Neuronal stem cell (in vitro differentiated cells): ENCODE measurements at regions not wholly inside any gene's neighbourhood (a gene's known extent, or its start where the extent isn't known, plus 50 kb on each side); places are given as distances from the start of the nearest gene placed in this dataset.
"Not testable (repeated sequence)": the region's sequence is repeated elsewhere in the genome, so short reads cannot be mapped to it uniquely, and the experiment has no call there.

Experiments
- DNase-seq: peaks from one replicate; pipeline ENCODE4 v3.0.0-alpha.2; 2013; ENCODE audit warnings: low spot score
- H2AFZ ChIP-seq: one replicate; pipeline ENCODE4 v1.6.1; 2013; ENCODE audit warnings: mild to moderate bottlenecking, low read length, inconsistent platforms
- H2AK5ac ChIP-seq: 2 replicates; pipeline ENCODE4 v1.6.1; 2013; ENCODE audit warnings: low read depth, mild to moderate bottlenecking, inconsistent platforms, low read length, moderate library complexity, mixed read lengths
- H2BK120ac ChIP-seq: 2 replicates; pipeline ENCODE4 v1.6.1; 2013; ENCODE audit warnings: low read depth, mild to moderate bottlenecking, inconsistent platforms, low read length, moderate library complexity, mixed read lengths
- H2BK12ac ChIP-seq: one replicate; pipeline ENCODE4 v1.6.1; 2013; ENCODE audit warnings: low read length, inconsistent platforms
- H2BK15ac ChIP-seq: 2 replicates; pipeline ENCODE4 v1.6.1; 2013; ENCODE audit warnings: mild to moderate bottlenecking, low read length, inconsistent platforms, mixed read lengths
- H2BK5ac ChIP-seq: one replicate; pipeline ENCODE4 v1.6.1; 2013; ENCODE audit warnings: inconsistent platforms, mild to moderate bottlenecking, low read length, moderate library complexity
- H3K14ac ChIP-seq: one replicate; pipeline ENCODE4 v1.6.1; 2013; ENCODE audit warnings: low read length, inconsistent platforms
- H3K18ac ChIP-seq: 2 replicates; pipeline ENCODE4 v1.6.1; 2013; ENCODE audit warnings: low read length, inconsistent platforms
- H3K23ac ChIP-seq: 2 replicates; pipeline ENCODE4 v1.6.1; 2013; ENCODE audit warnings: low read depth, mild to moderate bottlenecking, mixed read lengths, low read length, inconsistent platforms; ENCODE audit not compliant: poor library complexity
- H3K27ac ChIP-seq: replicated peaks from 3 replicates; pipeline ENCODE4 v1.5.1; 2013; ENCODE audit warnings: low read length, inconsistent platforms
- H3K27me3 ChIP-seq, 3 experiments: 2 replicates each; pipeline ENCODE4 v1.6.1; 2013; ENCODE audit warnings: low read length in 3 of 3, mild to moderate bottlenecking in 2 of 3, inconsistent platforms in 1 of 3, low read depth in 1 of 3, mixed read lengths in 1 of 3, moderate library complexity in 1 of 3; ENCODE audit not compliant: control insufficient read depth in 3 of 3, insufficient read depth in 3 of 3
- H3K36me3 ChIP-seq, 2 donors: replicated peaks in 1 of 2; 2 replicates each; pipeline ENCODE4 v1.6.1; 2013; ENCODE audit warnings: low read length in 2 of 2; ENCODE audit not compliant: control insufficient read depth in 2 of 2, insufficient read depth in 2 of 2
- H3K4ac ChIP-seq: 2 replicates; pipeline ENCODE4 v1.6.1; 2013; ENCODE audit warnings: inconsistent platforms, mild to moderate bottlenecking, low read length, moderate library complexity
- H3K4me1 ChIP-seq, 2 donors: 1 replicate in 1 of 2; 2 replicates in 1 of 2; pipeline ENCODE4 v1.6.1; 2013; ENCODE audit warnings: low read length in 2 of 2, low read depth in 1 of 2; ENCODE audit not compliant: control insufficient read depth in 2 of 2, insufficient read depth in 1 of 2
- H3K4me2 ChIP-seq: one replicate; pipeline ENCODE4 v1.6.1; 2013; ENCODE audit warnings: mild to moderate bottlenecking, low read length, inconsistent platforms; ENCODE audit not compliant: insufficient read depth, poor library complexity, severe bottlenecking
- H3K4me3 ChIP-seq, 2 donors: 2 replicates each; pipeline ENCODE4 v1.5.1; 2013; ENCODE audit warnings: low read length in 2 of 2, mild to moderate bottlenecking in 2 of 2, inconsistent platforms in 1 of 2, moderate library complexity in 1 of 2
- H3K79me1 ChIP-seq: one replicate; pipeline ENCODE4 v1.6.1; 2013; ENCODE audit warnings: low read depth, mild to moderate bottlenecking, inconsistent platforms, low read length, moderate library complexity
- H3K9ac ChIP-seq: one replicate; pipeline ENCODE4 v1.6.1; 2013; ENCODE audit warnings: mild to moderate bottlenecking, low read depth, low read length, inconsistent platforms; ENCODE audit not compliant: poor library complexity
- H3K9me3 ChIP-seq, 2 donors: replicated peaks in 1 of 2; 2 replicates each; pipeline versions ENCODE3 to v1.6.1; 2013; ENCODE audit warnings: low read length in 2 of 2, mild to moderate bottlenecking in 2 of 2, inconsistent platforms in 1 of 2, low read depth in 1 of 2, mixed read lengths in 1 of 2, moderate library complexity in 1 of 2; ENCODE audit not compliant: control insufficient read depth in 2 of 2, insufficient read depth in 1 of 2
- H4K8ac ChIP-seq: one replicate; pipeline ENCODE4 v1.6.1; 2013; ENCODE audit warnings: low read depth, mild to moderate bottlenecking, inconsistent platforms, low read length, moderate library complexity
- H4K91ac ChIP-seq: one replicate; pipeline ENCODE4 v1.6.1; 2013; ENCODE audit warnings: low read length, low read depth, mild to moderate bottlenecking, inconsistent platforms; ENCODE audit not compliant: poor library complexity
- WGBS, 2 donors: extraction: QIAGEN DNeasy Blood & Tissue Kit; methylation state at CpG; one replicate each; pipeline ENCODE4 v1.1.7; 2013; ENCODE audit warnings: missing lambda C conversion rate in 2 of 2, mixed read lengths in 1 of 2; ENCODE audit not compliant: insufficient read length in 2 of 2, insufficient replicate concordance in 1 of 2; ENCODE audit errors: extremely low coverage in 2 of 2; 5-methylcytosine and 5-hydroxymethylcytosine counted together

GRCh38 chr7:142438235-142438922, 180.5 kb upstream of the PRSS58 start:
- Histone ChIP-seq H2BK120ac (no peak overlapping the region), H3K4ac (no peak overlapping the region), H2BK15ac (no peak overlapping the region), H2AK5ac (no peak overlapping the region), H3K4me1 (no peaks in the 10 kb centered on the region), H2BK5ac (no peak overlapping the region), H3K27ac (no peak overlapping the region), H3K9ac (no peak overlapping the region), H3K9me3 (no peaks in the 10 kb centered on the region), H3K79me1 (no peaks in the 10 kb centered on the region), H3K23ac (no peak overlapping the region), H3K27me3 (no peaks in the 10 kb centered on the region), H3K4me2 (no peak overlapping the region), H3K14ac (no peak overlapping the region), H4K91ac (peak overlapping the region; percentile 74), H2BK12ac (no peak overlapping the region), H3K36me3 (no peaks in the 10 kb centered on the region), H2AFZ (no peak overlapping the region), H4K8ac (no peak overlapping the region), H3K4me3 (no peak overlapping the region), H3K18ac (no peak overlapping the region)
- peak; percentile 26 for DNase-seq
- no CpG with 5 or more reads among the region's 12 CpGs for whole genome bisulfite sequencing, 2 donors

- H3K14ac ChIP-seq, result no peak overlapping the region
- H3K4me1 ChIP-seq, result no peaks in the 10 kb centered on the region
- no peak overlapping the region for H2BK15ac ChIP-seq
- no peak overlapping the region for H3K4me3 ChIP-seq
- no peak overlapping the region for H4K8ac ChIP-seq
- no peak overlapping the region for H3K4ac ChIP-seq
- H4K91ac ChIP-seq, result no peak overlapping the region
- no peak overlapping the region for H3K4me2 ChIP-seq
- H3K18ac ChIP-seq, result no peak overlapping the region
- H3K79me1 ChIP-seq, result no peaks in the 10 kb centered on the region
- no peak overlapping the region for H3K9ac ChIP-seq
- H3K36me3 ChIP-seq, result no peaks in the 10 kb centered on the region
- no peak overlapping the region for H3K23ac ChIP-seq
- no peak overlapping the region for H2BK12ac ChIP-seq
- H2AK5ac ChIP-seq, result no peak overlapping the region
- DNase-seq, result no peak
- H3K9me3 ChIP-seq, result no peaks in the 10 kb centered on the region
- H2AFZ ChIP-seq, result no peak overlapping the region
- no peak overlapping the region for H2BK120ac ChIP-seq
- H2BK5ac ChIP-seq, result no peak overlapping the region
- no peak overlapping the region for H3K27ac ChIP-seq
- no peaks in the 10 kb centered on the region for H3K27me3 ChIP-seq
These were observed 179.9 kb upstream of the PRSS58 start for GRCh38 chr7:142437741-142438140.

- no peaks in the 10 kb centered on the region for H3K9me3 ChIP-seq
- no peak overlapping the region for H2BK12ac ChIP-seq
- no peaks in the 10 kb centered on the region for H3K27me3 ChIP-seq
- no peak overlapping the region for H3K4me3 ChIP-seq
- no peak overlapping the region for H3K18ac ChIP-seq
- H3K36me3 ChIP-seq, result no peaks in the 10 kb centered on the region
- H3K79me1 ChIP-seq, result no peaks in the 10 kb centered on the region
- no peak overlapping the region for H3K27ac ChIP-seq
- H2BK120ac ChIP-seq, result no peak overlapping the region
- WGBS, 2 donors, result no CpG with 5 or more reads among the region's 2 CpGs
- no peak overlapping the region for H2BK5ac ChIP-seq
- no peak overlapping the region for H3K4ac ChIP-seq
- no peak overlapping the region for H3K9ac ChIP-seq
- H2AK5ac ChIP-seq, result no peak overlapping the region
- H4K8ac ChIP-seq, result no peak overlapping the region
- DNase-seq, result no peak
- H3K4me2 ChIP-seq, result no peak overlapping the region
- H3K14ac ChIP-seq, result no peak overlapping the region
- H2BK15ac ChIP-seq, result no peak overlapping the region
- no peaks in the 10 kb centered on the region for H3K4me1 ChIP-seq
- H3K23ac ChIP-seq, result no peak overlapping the region
- H4K91ac ChIP-seq, result no peak overlapping the region
- no peak overlapping the region for H2AFZ ChIP-seq
These were observed 178.7 kb upstream of the PRSS58 start for GRCh38 chr7:142436601-142437000.

DNA sequence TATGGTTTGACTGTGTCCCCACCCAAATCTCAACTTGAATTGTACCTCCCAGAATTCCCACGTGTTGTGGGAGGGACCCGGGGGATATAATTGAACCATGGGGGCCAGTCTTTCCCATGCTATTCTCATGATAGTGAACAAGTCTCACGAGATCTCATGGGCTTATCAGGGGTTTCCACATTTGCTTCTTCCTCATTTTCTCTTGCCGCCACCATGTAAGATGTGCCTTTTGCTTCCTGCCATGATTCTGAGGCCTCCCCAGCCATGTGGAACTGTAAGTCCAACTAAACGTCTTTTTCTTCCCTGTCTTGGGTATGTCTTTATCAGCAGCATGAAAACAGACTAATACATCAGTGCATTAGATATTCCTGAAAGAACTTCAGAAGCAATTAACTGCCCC, 177.7 kb upstream of the PRSS58 start:
- not testable (repeated sequence) for H2BK15ac ChIP-seq, H3K4me2 ChIP-seq, H3K18ac ChIP-seq, H3K23ac ChIP-seq, H3K4me3 ChIP-seq, H2BK12ac ChIP-seq, H2AFZ ChIP-seq, H3K27ac ChIP-seq, H2AK5ac ChIP-seq, H3K9ac ChIP-seq, H3K4me1 ChIP-seq, H2BK5ac ChIP-seq, H3K36me3 ChIP-seq, H2BK120ac ChIP-seq, H3K79me1 ChIP-seq, H3K9me3 ChIP-seq, H4K8ac ChIP-seq, DNase-seq, H3K14ac ChIP-seq, H3K27me3 ChIP-seq, H3K4ac ChIP-seq, H4K91ac ChIP-seq
- no CpG with 5 or more reads among the region's 5 CpGs for WGBS, 2 donors
